DOHH2 (cell line): ENCODE measurements at regions not wholly inside any gene's neighbourhood (a gene's known extent, or its start where the extent isn't known, plus 50 kb on each side); places are given as distances from the start of the nearest gene placed in this dataset.

Source experiments
- H3F3A ChIP-seq: fragments of 200-600 bp; sonication (generic), shearing (Covaris generic); 2 replicates; pipeline ENCODE4 v1.6.0; 2016; ENCODE audit warnings: antibody characterized with exemption, mild to moderate bottlenecking; ENCODE audit not compliant: control insufficient read depth, insufficient read depth
- H3K27ac ChIP-seq: fragments of 200-600 bp; sonication (generic); 2 replicates; pipeline ENCODE4 v1.5.1; 2014; ENCODE audit warnings: low read depth, mild to moderate bottlenecking, low read length, moderate library complexity
- H3K27me3 ChIP-seq: fragments of 200-600 bp; sonication (generic); 2 replicates; pipeline ENCODE4 v1.6.1; 2014; ENCODE audit warnings: mild to moderate bottlenecking, low read length, mixed read lengths; ENCODE audit not compliant: control insufficient read depth
- H3K36me3 ChIP-seq: fragments of 200-600 bp; sonication (generic); 2 replicates; pipeline ENCODE4 v1.6.1; 2014; ENCODE audit warnings: mild to moderate bottlenecking, low read length, moderate library complexity, mixed read lengths; ENCODE audit not compliant: control insufficient read depth
- H3K4me1 ChIP-seq: fragments of 200-600 bp; sonication (generic); 2 replicates; pipeline ENCODE4 v1.6.1; 2014; ENCODE audit warnings: mild to moderate bottlenecking, low read length, mixed read lengths; ENCODE audit not compliant: control insufficient read depth
- H3K4me2 ChIP-seq: fragments of 200-600 bp; sonication (generic); 2 replicates; pipeline ENCODE4 v1.6.0; 2014; ENCODE audit warnings: mild to moderate bottlenecking, low read length, moderate library complexity
- H3K4me3 ChIP-seq: fragments of 200-600 bp; sonication (generic); 2 replicates; pipeline ENCODE4 v1.5.1; 2014; ENCODE audit warnings: mild to moderate bottlenecking, low read length, mixed read lengths
- H3K79me2 ChIP-seq: fragments of 200-600 bp; sonication (generic); 2 replicates; pipeline ENCODE4 v1.6.1; 2014; ENCODE audit warnings: mild to moderate bottlenecking, low read length, mixed read lengths; ENCODE audit not compliant: control insufficient read depth
- H3K9me2 ChIP-seq: fragments of 200-600 bp; sonication (generic); replicated peaks from 2 replicates; pipeline ENCODE4 v1.6.1; 2014; ENCODE audit warnings: mild to moderate bottlenecking, low read length, mixed read lengths; ENCODE audit not compliant: control insufficient read depth
- H3K9me3 ChIP-seq: fragments of 200-600 bp; sonication (generic); 2 replicates; pipeline ENCODE4 v1.6.1; 2014; ENCODE audit warnings: antibody characterized with exemption, low read length, mixed read lengths; ENCODE audit not compliant: control insufficient read depth, insufficient read depth
- H4K20me1 ChIP-seq: fragments of 200-600 bp; sonication (generic); 2 replicates; pipeline ENCODE4 v1.6.0; 2014; ENCODE audit warnings: low read depth, mild to moderate bottlenecking, antibody characterized with exemption, low read length, moderate library complexity; ENCODE audit not compliant: control insufficient read depth, insufficient read depth
- CTCF ChIP-seq: fragments of 200-600 bp; sonication (generic); IDR thresholded peaks from one replicate; pipeline ENCODE4 v1.5.1; 2014; ENCODE audit warnings: antibody characterized with exemption, mild to moderate bottlenecking, low read depth, low read length; ENCODE audit not compliant: poor library complexity, severe bottlenecking
- EZH2phosphoT487 ChIP-seq: fragments of 200-600 bp; sonication (generic); IDR thresholded peaks from 2 replicates; pipeline ENCODE4 v1.6.1; 2017; ENCODE audit warnings: borderline replicate concordance, mild to moderate bottlenecking, antibody characterized with exemption, low read length, moderate library complexity, mixed read lengths

DNA sequence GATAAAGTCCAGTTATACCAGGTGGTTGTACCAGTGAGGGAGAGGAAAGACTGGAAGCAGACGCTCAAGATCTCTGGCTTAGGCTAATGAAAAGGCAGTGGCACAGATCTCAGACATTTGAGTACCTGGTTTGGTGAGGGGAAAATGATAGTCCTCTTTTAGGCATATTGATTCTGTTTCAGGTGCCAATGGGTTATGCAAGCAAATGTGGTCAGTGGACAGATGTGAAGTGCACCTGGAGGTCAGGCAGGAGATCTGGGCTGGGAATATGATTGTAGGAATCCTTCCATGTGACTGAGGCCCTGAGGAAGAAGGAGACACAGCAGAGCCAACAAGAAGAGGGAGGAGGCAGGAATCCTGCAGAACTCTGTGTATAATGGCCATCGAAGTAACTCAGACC, 63.7 kb upstream of the SMARCA2 start:
- no peak overlapping the region for H3K4me2 ChIP-seq
- H3K27ac ChIP-seq = no peak overlapping the region
- TF ChIP-seq CTCF = no peak
- TF ChIP-seq EZH2phosphoT487 = no peak
- no peaks in the 10 kb centered on the region for H3K4me1 ChIP-seq
- H3K36me3 ChIP-seq = no peaks in the 10 kb centered on the region
- no peaks in the 10 kb centered on the region for H3K27me3 ChIP-seq
- no peaks in the 10 kb centered on the region for H3K9me3 ChIP-seq
- H3K9me2 ChIP-seq = no peaks in the 10 kb centered on the region
- H3K79me2 ChIP-seq = no peaks in the 10 kb centered on the region
- no peak overlapping the region for H3K4me3 ChIP-seq
- H3F3A ChIP-seq = no peaks in the 10 kb centered on the region
- H4K20me1 ChIP-seq = no peaks in the 10 kb centered on the region

DNA sequence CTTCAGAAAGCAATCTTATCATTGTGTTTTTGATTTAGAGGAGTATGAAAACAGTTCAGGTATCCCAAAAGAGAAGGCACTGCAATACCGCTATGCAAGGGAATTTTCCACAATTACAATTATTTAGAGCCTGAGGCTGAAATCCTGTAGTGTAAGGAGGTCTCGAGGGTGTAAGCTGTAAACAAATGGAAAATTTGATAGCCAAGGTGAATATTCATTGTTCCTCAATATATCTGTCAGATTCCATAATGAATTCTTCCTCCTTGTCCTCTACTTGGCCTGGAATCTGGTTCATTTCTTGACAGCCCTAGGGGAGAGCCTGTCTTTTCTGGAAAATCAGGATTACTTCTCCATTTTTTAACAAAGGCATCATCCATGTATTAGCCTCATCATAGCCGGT, 63.1 kb upstream of the SMARCA2 start:
- H3K9me2 ChIP-seq = no peaks in the 10 kb centered on the region
- H3F3A ChIP-seq = no peaks in the 10 kb centered on the region
- no peaks in the 10 kb centered on the region for H4K20me1 ChIP-seq
- H3K79me2 ChIP-seq = no peaks in the 10 kb centered on the region
- H3K27me3 ChIP-seq = no peaks in the 10 kb centered on the region
- H3K4me1 ChIP-seq = no peaks in the 10 kb centered on the region
- no peak for TF ChIP-seq EZH2phosphoT487
- no peaks in the 10 kb centered on the region for H3K9me3 ChIP-seq
- no peaks in the 10 kb centered on the region for H3K36me3 ChIP-seq
- H3K4me2 ChIP-seq = no peak overlapping the region
- H3K27ac ChIP-seq = no peak overlapping the region
- H3K4me3 ChIP-seq = no peak overlapping the region

GRCh38 chr9:1954238-1954637, 60.9 kb upstream of the SMARCA2 start:
- Histone ChIP-seq H4K20me1 (no peaks in the 10 kb centered on the region), H3K9me2 (no peaks in the 10 kb centered on the region), H3K9me3 (no peaks in the 10 kb centered on the region), H3K36me3 (no peaks in the 10 kb centered on the region), H3K79me2 (no peaks in the 10 kb centered on the region), H3K4me2 (no peak overlapping the region), H3K27me3 (no peaks in the 10 kb centered on the region), H3K4me1 (no peaks in the 10 kb centered on the region), H3K4me3 (no peak overlapping the region), H3F3A (no peaks in the 10 kb centered on the region), H3K27ac (no peak overlapping the region)
- TF ChIP-seq EZH2phosphoT487 (no peak), CTCF (no peak)

GRCh38 chr9:1956958-1957357, 58.2 kb upstream of the SMARCA2 start:
- H3K4me3 ChIP-seq = no peak overlapping the region
- no peaks in the 10 kb centered on the region for H3F3A ChIP-seq
- no peaks in the 10 kb centered on the region for H3K36me3 ChIP-seq
- H3K27me3 ChIP-seq = peaks cover 2% of the 10 kb centered on the region; the same call in 1 of the 2 replicates
- H3K79me2 ChIP-seq = no peaks in the 10 kb centered on the region
- H3K27ac ChIP-seq = no peak overlapping the region
- no peak overlapping the region for H3K4me2 ChIP-seq
- no peaks in the 10 kb centered on the region for H3K9me2 ChIP-seq
- H3K4me1 ChIP-seq = no peaks in the 10 kb centered on the region
- no peaks in the 10 kb centered on the region for H3K9me3 ChIP-seq
- no peaks in the 10 kb centered on the region for H4K20me1 ChIP-seq
- no peak for TF ChIP-seq EZH2phosphoT487
- TF ChIP-seq CTCF = no peak
